CD4-positive, alpha-beta memory T cell (primary cell): ENCODE measurements at regions not wholly inside any gene's neighbourhood (a gene's known extent, or its start where the extent isn't known, plus 50 kb on each side); places are given as distances from the start of the nearest gene placed in this dataset.

ENCODE experiments used
- CTCF ChIA-PET: fragments of 350-600 bp; sonication (Branson Sonifier 250); formaldehyde crosslinking; loops from one replicate; lab custom pipeline; 2021; ENCODE audit warnings: inconsistent platforms; ENCODE audit not compliant: partially characterized antibody; lab: Charles Lee
- POLR2A ChIA-PET: fragments of 350-600 bp; sonication (Branson Sonifier 250); formaldehyde crosslinking; loops from one replicate; lab custom pipeline; 2021; ENCODE audit not compliant: partially characterized antibody; lab: Charles Lee
- DNase-seq, 5 donors: peaks; one replicate each; pipeline versions ENCODE4 v3.0.0 to v3.0.0-alpha.2; 2020 to 2022; ENCODE audit warnings: mixed read lengths in 1 of 5
- H3K27ac ChIP-seq: one replicate; pipeline ENCODE4 v1.7.0; 2013; ENCODE audit warnings: low read depth, low read length
- H3K27me3 ChIP-seq: 2 replicates; pipeline ENCODE4 v1.7.0; 2013; ENCODE audit warnings: mild to moderate bottlenecking, low read length, moderate library complexity; ENCODE audit not compliant: insufficient read depth
- H3K36me3 ChIP-seq: 2 replicates; pipeline ENCODE4 v1.7.0; 2013; ENCODE audit warnings: mild to moderate bottlenecking, low read length, moderate library complexity; ENCODE audit not compliant: insufficient read depth
- H3K4me1 ChIP-seq: 2 replicates; pipeline ENCODE4 v1.7.0; 2013; ENCODE audit warnings: mild to moderate bottlenecking, low read length, moderate library complexity; ENCODE audit not compliant: insufficient read depth
- H3K4me3 ChIP-seq, 2 donors: one replicate each; pipeline ENCODE4 v1.7.0; 2013; ENCODE audit warnings: low read length in 2 of 2, mild to moderate bottlenecking in 1 of 2
- H3K9me3 ChIP-seq, 2 donors: one replicate each; pipeline ENCODE4 v1.7.0; 2013; ENCODE audit warnings: low read length in 2 of 2, control low read depth in 1 of 2; ENCODE audit not compliant: control insufficient read depth in 1 of 2
- H3K27ac Mint-ChIP-seq, 7 donors: one replicate each; pipeline ENCODE4 v1.8.0; 2020 to 2021; ENCODE audit warnings: mixed read lengths in 7 of 7, mild to moderate bottlenecking in 6 of 7, inconsistent platforms in 3 of 7, moderate library complexity in 3 of 7
- H3K27me3 Mint-ChIP-seq, 2 donors: one replicate each; pipeline ENCODE4 v1.8.0; 2020 to 2021; ENCODE audit warnings: mixed read lengths in 2 of 2
- H3K36me3 Mint-ChIP-seq, 2 donors: one replicate each; pipeline ENCODE4 v1.8.0; 2020 to 2021; ENCODE audit warnings: mixed read lengths in 2 of 2, inconsistent platforms in 1 of 2, mild to moderate bottlenecking in 1 of 2
- H3K4me1 Mint-ChIP-seq, 4 donors: one replicate each; pipeline ENCODE4 v1.8.0; 2020 to 2021; ENCODE audit warnings: mixed read lengths in 4 of 4, mild to moderate bottlenecking in 1 of 4
- H3K4me3 Mint-ChIP-seq, 8 donors: one replicate each; pipeline ENCODE4 v1.8.0; 2020 to 2021; ENCODE audit warnings: mixed read lengths in 8 of 8, mild to moderate bottlenecking in 7 of 8, moderate library complexity in 6 of 8, inconsistent platforms in 3 of 8
- H3K9me3 Mint-ChIP-seq, 8 donors: one replicate each; pipeline ENCODE4 v1.8.0; 2020 to 2021; ENCODE audit warnings: mixed read lengths in 8 of 8, mild to moderate bottlenecking in 5 of 8, inconsistent platforms in 3 of 8, moderate library complexity in 1 of 8
- intact Hi-C: fragments of 100-400 bp; cut with micrococcal nuclease; formaldehyde crosslinking; loops from one replicate; pipeline ENCODE4 v1.15.1; 2023

GRCh38 chr6:170132011-170132521 is 158.8 kb downstream of the DLL1 start:
- no peaks in the 10 kb centered on the region for H3K36me3 Mint-ChIP-seq
- H3K4me1 ChIP-seq: no peaks in the 10 kb centered on the region
- H3K36me3 ChIP-seq: no peaks in the 10 kb centered on the region
- H3K27me3 Mint-ChIP-seq: peaks cover 0 to 6% of the 10 kb centered on the region in 2 donors
- H3K4me3 ChIP-seq: no peak overlapping the region
- ChIA-PET POLR2A (no interaction called here), CTCF (no interaction called here)
- H3K27ac ChIP-seq: no peak overlapping the region
- H3K9me3 Mint-ChIP-seq: no peaks in the 10 kb centered on the region
- intact Hi-C loops: no loop called here
- no peaks in the 10 kb centered on the region for H3K4me1 Mint-ChIP-seq
- H3K27ac Mint-ChIP-seq: peak overlapping the region in 2 of 7 donors; percentile 17 to 30
- no peaks in the 10 kb centered on the region for H3K9me3 ChIP-seq
- no peaks in the 10 kb centered on the region for H3K27me3 ChIP-seq
- DNase-seq: no peak
- no peak overlapping the region for H3K4me3 Mint-ChIP-seq

- Mint-ChIP-seq H3K4me1 (no peaks in the 10 kb centered on the region), H3K36me3 (no peaks in the 10 kb centered on the region), H3K4me3 (no peak overlapping the region), H3K27ac (no peak overlapping the region), H3K9me3 (no peaks in the 10 kb centered on the region), H3K27me3 (peaks cover 0 to 6% of the 10 kb centered on the region in 2 donors)
- CTCF ChIA-PET: no interaction called here
- Histone ChIP-seq H3K9me3 (no peaks in the 10 kb centered on the region), H3K27me3 (no peaks in the 10 kb centered on the region), H3K4me1 (no peaks in the 10 kb centered on the region), H3K4me3 (no peak overlapping the region), H3K27ac (no peak overlapping the region), H3K36me3 (no peaks in the 10 kb centered on the region)
- intact Hi-C loops: no loop called here
- POLR2A ChIA-PET: no interaction called here
- no peak for DNase-seq
These were observed 159.5 kb downstream of the DLL1 start for GRCh38 chr6:170131351-170131750.

- H3K36me3 ChIP-seq: no peaks in the 10 kb centered on the region
- no peak for DNase-seq
- ChIA-PET POLR2A (no interaction called here), CTCF (no interaction called here)
- H3K4me3 Mint-ChIP-seq: no peak overlapping the region
- H3K4me3 ChIP-seq: no peak overlapping the region
- no peaks in the 10 kb centered on the region for H3K4me1 ChIP-seq
- H3K27me3 Mint-ChIP-seq: peaks cover 0 to 6% of the 10 kb centered on the region in 2 donors
- no peaks in the 10 kb centered on the region for H3K4me1 Mint-ChIP-seq
- no peaks in the 10 kb centered on the region for H3K36me3 Mint-ChIP-seq
- H3K27ac Mint-ChIP-seq: no peak overlapping the region
- no peak overlapping the region for H3K27ac ChIP-seq
- no peaks in the 10 kb centered on the region for H3K9me3 Mint-ChIP-seq
- intact Hi-C loops: no loop called here
- H3K27me3 ChIP-seq: no peaks in the 10 kb centered on the region
- no peaks in the 10 kb centered on the region for H3K9me3 ChIP-seq
These were observed 160.1 kb downstream of the DLL1 start for GRCh38 chr6:170130771-170131241.

- Histone ChIP-seq H3K27me3 (no peaks in the 10 kb centered on the region), H3K36me3 (no peaks in the 10 kb centered on the region), H3K27ac (no peak overlapping the region), H3K9me3 (no peaks in the 10 kb centered on the region), H3K4me3 (no peak overlapping the region), H3K4me1 (no peaks in the 10 kb centered on the region)
- intact Hi-C loops: no loop called here
- Mint-ChIP-seq H3K27me3 (peaks cover 0 to 6% of the 10 kb centered on the region in 2 donors), H3K9me3 (no peaks in the 10 kb centered on the region), H3K27ac (no peak overlapping the region), H3K4me1 (no peaks in the 10 kb centered on the region), H3K36me3 (no peaks in the 10 kb centered on the region), H3K4me3 (no peak overlapping the region)
- ChIA-PET POLR2A (no interaction called here), CTCF (no interaction called here)
- DNase-seq: no peak
These were observed 160.7 kb downstream of the DLL1 start for GRCh38 chr6:170130201-170130621.

- H3K9me3 Mint-ChIP-seq: no peaks in the 10 kb centered on the region
- POLR2A ChIA-PET: no interaction called here
- Histone ChIP-seq H3K4me3 (no peak overlapping the region), H3K27ac (no peak overlapping the region), H3K27me3 (no peaks in the 10 kb centered on the region), H3K36me3 (no peaks in the 10 kb centered on the region), H3K9me3 (no peaks in the 10 kb centered on the region), H3K4me1 (no peaks in the 10 kb centered on the region)
- no peak overlapping the region for H3K27ac Mint-ChIP-seq
- H3K4me3 Mint-ChIP-seq: no peak overlapping the region
- CTCF ChIA-PET: no interaction called here
- intact Hi-C loops: no loop called here
- peaks cover 0 to 6% of the 10 kb centered on the region in 2 donors for H3K27me3 Mint-ChIP-seq
- DNase-seq: no peak
- H3K4me1 Mint-ChIP-seq: no peaks in the 10 kb centered on the region
- no peaks in the 10 kb centered on the region for H3K36me3 Mint-ChIP-seq
These were observed 161.1 kb downstream of the DLL1 start for GRCh38 chr6:170129691-170130171.

- no peak overlapping the region for H3K27ac Mint-ChIP-seq
- Histone ChIP-seq H3K4me3 (no peak overlapping the region), H3K9me3 (no peaks in the 10 kb centered on the region), H3K4me1 (no peaks in the 10 kb centered on the region), H3K27ac (no peak overlapping the region), H3K36me3 (no peaks in the 10 kb centered on the region), H3K27me3 (no peaks in the 10 kb centered on the region)
- no peaks in the 10 kb centered on the region for H3K4me1 Mint-ChIP-seq
- ChIA-PET POLR2A (interaction anchor here (1.4 kb wide), 1 partner anchor 39 kb away, joined by 4 read pairs; no protein-coding TSS in a partner anchor), CTCF (no interaction called here)
- no peak for DNase-seq
- H3K36me3 Mint-ChIP-seq: no peaks in the 10 kb centered on the region
- H3K27me3 Mint-ChIP-seq: peaks cover 0 to 6% of the 10 kb centered on the region in 2 donors
- intact Hi-C loops: no loop called here
- H3K9me3 Mint-ChIP-seq: no peaks in the 10 kb centered on the region
- no peak overlapping the region for H3K4me3 Mint-ChIP-seq
These were observed 161.8 kb downstream of the DLL1 start for GRCh38 chr6:170128811-170129681.

- no peak for DNase-seq
- Histone ChIP-seq H3K27ac (no peak overlapping the region), H3K27me3 (no peaks in the 10 kb centered on the region), H3K9me3 (no peaks in the 10 kb centered on the region), H3K4me3 (no peak overlapping the region), H3K4me1 (no peaks in the 10 kb centered on the region), H3K36me3 (no peaks in the 10 kb centered on the region)
- Mint-ChIP-seq H3K4me1 (no peaks in the 10 kb centered on the region), H3K4me3 (no peak overlapping the region), H3K9me3 (no peaks in the 10 kb centered on the region), H3K36me3 (no peaks in the 10 kb centered on the region), H3K27ac (no peak overlapping the region), H3K27me3 (peaks cover 0 to 6% of the 10 kb centered on the region in 2 donors)
- POLR2A ChIA-PET: interaction anchor here (1.4 kb wide), 1 partner anchor 39 kb away, joined by 4 read pairs; no protein-coding TSS in a partner anchor
- intact Hi-C loops: no loop called here
- CTCF ChIA-PET: no interaction called here
These were observed 162.5 kb downstream of the DLL1 start for GRCh38 chr6:170128346-170128745.
